Right cardiac atrium (tissue), 5 donors: ENCODE measurements at regions not wholly inside any gene's neighbourhood (a gene's known extent, or its start where the extent isn't known, plus 50 kb on each side); places are given as distances from the start of the nearest gene placed in this dataset.
"Not testable (repeated sequence)": the region's sequence is repeated elsewhere in the genome, so short reads cannot be mapped to it uniquely, and the experiment has no call there.

Experiments
- ATAC-seq, 2 donors: fragments of 200-7000 bp; cut with Tn5 transposase; one replicate each; pipeline versions ENCODE4 v1.8.0 to v1.9.1; 2020; ENCODE audit warnings: moderate library complexity in 2 of 2, mild to moderate bottlenecking in 1 of 2
- DNase-seq, 3 donors: peaks; one replicate each; pipeline ENCODE4 v3.0.0-alpha.2; 2020
- H3K27ac ChIP-seq: one replicate; pipeline ENCODE4 v1.5.1; 2013; ENCODE audit warnings: mild to moderate bottlenecking, low read length, control low read depth, moderate library complexity
- H3K27me3 ChIP-seq: one replicate; pipeline ENCODE4 v1.6.1; 2013; ENCODE audit not compliant: control insufficient read depth, insufficient read depth
- H3K4me1 ChIP-seq: one replicate; pipeline ENCODE4 v1.6.1; 2013; ENCODE audit warnings: low read length; ENCODE audit not compliant: control insufficient read depth, insufficient read depth
- H3K4me3 ChIP-seq: one replicate; pipeline ENCODE4 v1.5.1; 2013; ENCODE audit warnings: low read length, control low read depth
- H3K9me3 ChIP-seq: one replicate; pipeline ENCODE4 v1.6.1; 2013; ENCODE audit warnings: low read length; ENCODE audit not compliant: control insufficient read depth
- WGBS: extraction: QIAGEN DNeasy Blood & Tissue Kit; methylation state at CpG from one replicate; pipeline ENCODE4 v1.1.7; 2013; 5-methylcytosine and 5-hydroxymethylcytosine counted together
- intact Hi-C, 4 donors: fragments of 100-400 bp; cut with DNase I; formaldehyde crosslinking; loops; one replicate each; pipeline versions ENCODE4 v1.11.0 to v1.14.0; 2022 to 2023
- donor health status: healthy with polysubstance abuse.
- donor health status: DM: no; HTN: yes; CAD: no.
- donor health status: DM: no; HTN: no; CAD: no.
- donor health status: DM: no; HTN: yes; CAD: no; lungs with severe emphysema.
- donor health status: DM: yes; HTN: yes; CAD: no.

GRCh38 chr4:8723222-8723980 lies 130.8 kb downstream of the CPZ start:
- intact Hi-C loops, result no loop called here
- Histone ChIP-seq H3K9me3 (no peaks in the 10 kb centered on the region), H3K4me3 (no peak overlapping the region), H3K27ac (no peak overlapping the region), H3K27me3 (no peaks in the 10 kb centered on the region), H3K4me1 (no peaks in the 10 kb centered on the region)
- no peak for DNase-seq
- no peak for ATAC-seq
- 64% methylated on average over 14 of the region's 14 CpGs for WGBS

GRCh38 chr4:8722556-8722955 lies 130.0 kb downstream of the CPZ start:
- no peaks in the 10 kb centered on the region for H3K27me3 ChIP-seq
- no peak overlapping the region for H3K27ac ChIP-seq
- 86% methylated on average over 9 of the region's 9 CpGs for WGBS
- intact Hi-C loops, result no loop called here
- no peaks in the 10 kb centered on the region for H3K9me3 ChIP-seq
- DNase-seq (no peak), ATAC-seq (no peak)
- no peak overlapping the region for H3K4me3 ChIP-seq
- no peaks in the 10 kb centered on the region for H3K4me1 ChIP-seq

- intact Hi-C loops, result no loop called here
- Histone ChIP-seq H3K9me3 (no peaks in the 10 kb centered on the region), H3K27me3 (no peaks in the 10 kb centered on the region), H3K27ac (no peak overlapping the region), H3K4me3 (no peak overlapping the region), H3K4me1 (no peaks in the 10 kb centered on the region)
- no peak for DNase-seq
- ATAC-seq, result no peak
- WGBS, result 70% methylated on average over 8 of the region's 8 CpGs
Observed at GRCh38 chr4:8721621-8722020, 129.1 kb downstream of the CPZ start.

GRCh38 chr4:8719421-8719820 lies 126.9 kb downstream of the CPZ start:
- intact Hi-C loops, result no loop called here
- no peaks in the 10 kb centered on the region for H3K4me1 ChIP-seq
- no peak overlapping the region for H3K27ac ChIP-seq
- H3K4me3 ChIP-seq, result no peak overlapping the region
- no peak for DNase-seq
- ATAC-seq, result no peak
- 82% methylated on average over 8 of the region's 8 CpGs for WGBS
- no peaks in the 10 kb centered on the region for H3K27me3 ChIP-seq
- H3K9me3 ChIP-seq, result no peaks in the 10 kb centered on the region

- H3K4me1 ChIP-seq, H3K27ac ChIP-seq, ATAC-seq, H3K4me3 ChIP-seq, DNase-seq, H3K27me3 ChIP-seq, H3K9me3 ChIP-seq, intact Hi-C loops: not testable (repeated sequence)
- WGBS, result 42% methylated on average over 2 of the region's 2 CpGs
Observed at GRCh38 chr4:8717470-8717869, 124.9 kb downstream of the CPZ start.

- H3K9me3 ChIP-seq, result peaks cover 1% of the 10 kb centered on the region
- ATAC-seq (no peak), DNase-seq (no peak)
- intact Hi-C loops, result no loop called here
- H3K4me1 ChIP-seq, result no peaks in the 10 kb centered on the region
- no peak overlapping the region for H3K27ac ChIP-seq
- 69% methylated on average over 8 of the region's 8 CpGs for WGBS
- H3K27me3 ChIP-seq, result no peaks in the 10 kb centered on the region
- no peak overlapping the region for H3K4me3 ChIP-seq
Observed at GRCh38 chr4:8710946-8711345, 118.4 kb downstream of the CPZ start.

GRCh38 chr4:8710416-8710815 lies 117.9 kb downstream of the CPZ start:
- ATAC-seq, result no peak
- no peaks in the 10 kb centered on the region for H3K27me3 ChIP-seq
- H3K27ac ChIP-seq, result no peak overlapping the region
- H3K4me3 ChIP-seq, result no peak overlapping the region
- DNase-seq, result no peak
- intact Hi-C loops, result no loop called here
- peaks cover 1% of the 10 kb centered on the region for H3K9me3 ChIP-seq
- H3K4me1 ChIP-seq, result no peaks in the 10 kb centered on the region
- 93% methylated on average over 6 of the region's 6 CpGs for WGBS

- no peaks in the 10 kb centered on the region for H3K4me1 ChIP-seq
- H3K27ac ChIP-seq, result no peak overlapping the region
- WGBS, result 37% methylated on average over 23 of the region's 23 CpGs
- peaks cover 1% of the 10 kb centered on the region for H3K9me3 ChIP-seq
- no peaks in the 10 kb centered on the region for H3K27me3 ChIP-seq
- no peak overlapping the region for H3K4me3 ChIP-seq
- intact Hi-C loops, result no loop called here
- ATAC-seq (no peak), DNase-seq (no peak)
Observed at GRCh38 chr4:8709729-8710360, 117.3 kb downstream of the CPZ start.

- no peaks in the 10 kb centered on the region for H3K4me1 ChIP-seq
- ATAC-seq, result no peak
- peaks cover 1% of the 10 kb centered on the region for H3K9me3 ChIP-seq
- H3K27me3 ChIP-seq, result no peaks in the 10 kb centered on the region
- WGBS, result 82% methylated on average over 15 of the region's 15 CpGs
- H3K4me3 ChIP-seq, result no peak overlapping the region
- DNase-seq, result no peak
- no peak overlapping the region for H3K27ac ChIP-seq
- intact Hi-C loops, result no loop called here
Observed at GRCh38 chr4:8709050-8709728, 116.6 kb downstream of the CPZ start.

GRCh38 chr4:8708401-8709021 lies 115.9 kb downstream of the CPZ start:
- no peak for ATAC-seq
- H3K27me3 ChIP-seq, result no peaks in the 10 kb centered on the region
- H3K4me1 ChIP-seq, result no peaks in the 10 kb centered on the region
- no peak overlapping the region for H3K27ac ChIP-seq
- intact Hi-C loops, result no loop called here
- WGBS, result 79% methylated on average over 16 of the region's 16 CpGs
- H3K9me3 ChIP-seq, result no peaks in the 10 kb centered on the region
- H3K4me3 ChIP-seq, result no peak overlapping the region
- DNase-seq, result no peak
